ENCODE measurements at regions not wholly inside any gene's neighbourhood (a gene's known extent, or its start where the extent isn't known, plus 50 kb on each side); places are given as distances from the start of the nearest gene placed in this dataset.

DNA sequence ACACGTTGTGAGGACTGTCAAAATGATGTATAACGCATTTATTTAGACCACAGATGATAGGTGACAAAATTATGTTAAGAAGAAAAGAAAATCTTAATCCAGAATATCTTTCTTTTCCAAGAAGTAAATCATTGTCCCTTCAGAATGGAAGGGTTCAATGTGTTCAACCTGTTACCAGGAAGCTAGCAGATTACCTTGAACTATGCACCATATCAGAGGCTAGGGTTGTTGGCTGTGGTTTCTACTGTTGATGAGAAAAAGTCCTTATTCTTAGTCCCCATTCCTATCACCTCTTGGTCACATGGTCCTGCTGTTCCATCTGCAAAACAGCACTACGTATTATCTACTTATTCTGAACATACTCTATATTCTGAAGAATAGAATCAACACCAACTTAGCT lies 339.5 kb upstream of the CADM1 start:
- intact Hi-C loops (cut with DNase I): no loop called here
- no peak for TF ChIP-seq POLR2A (IDR thresholded peaks at IDR 0.05)
- TF ChIP-seq, protein P1, sequence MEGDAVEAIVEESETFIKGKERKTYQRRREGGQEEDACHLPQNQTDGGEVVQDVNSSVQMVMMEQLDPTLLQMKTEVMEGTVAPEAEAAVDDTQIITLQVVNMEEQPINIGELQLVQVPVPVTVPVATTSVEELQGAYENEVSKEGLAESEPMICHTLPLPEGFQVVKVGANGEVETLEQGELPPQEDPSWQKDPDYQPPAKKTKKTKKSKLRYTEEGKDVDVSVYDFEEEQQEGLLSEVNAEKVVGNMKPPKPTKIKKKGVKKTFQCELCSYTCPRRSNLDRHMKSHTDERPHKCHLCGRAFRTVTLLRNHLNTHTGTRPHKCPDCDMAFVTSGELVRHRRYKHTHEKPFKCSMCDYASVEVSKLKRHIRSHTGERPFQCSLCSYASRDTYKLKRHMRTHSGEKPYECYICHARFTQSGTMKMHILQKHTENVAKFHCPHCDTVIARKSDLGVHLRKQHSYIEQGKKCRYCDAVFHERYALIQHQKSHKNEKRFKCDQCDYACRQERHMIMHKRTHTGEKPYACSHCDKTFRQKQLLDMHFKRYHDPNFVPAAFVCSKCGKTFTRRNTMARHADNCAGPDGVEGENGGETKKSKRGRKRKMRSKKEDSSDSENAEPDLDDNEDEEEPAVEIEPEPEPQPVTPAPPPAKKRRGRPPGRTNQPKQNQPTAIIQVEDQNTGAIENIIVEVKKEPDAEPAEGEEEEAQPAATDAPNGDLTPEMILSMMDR (IDR thresholded peaks at IDR 0.05): no peak
- no peaks in the 10 kb centered on the region for H3K4me1 ChIP-seq (replicated peaks in 1 of 2)
- H3K4me3 ChIP-seq: no peak overlapping the region
- H3K9me3 ChIP-seq (replicated peaks in 1 of 3): no peaks in the 10 kb centered on the region
- H3K27me3 ChIP-seq: no peaks in the 10 kb centered on the region
- no peak overlapping the region for H3K27ac ChIP-seq
- no peak for DNase-seq
- H3K36me3 ChIP-seq (replicated peaks in 1 of 2): no peaks in the 10 kb centered on the region
- 65 to 71% (median 69%) methylated on average over 3 of the region's 3 CpGs for WGBS, 4 donors

DNA sequence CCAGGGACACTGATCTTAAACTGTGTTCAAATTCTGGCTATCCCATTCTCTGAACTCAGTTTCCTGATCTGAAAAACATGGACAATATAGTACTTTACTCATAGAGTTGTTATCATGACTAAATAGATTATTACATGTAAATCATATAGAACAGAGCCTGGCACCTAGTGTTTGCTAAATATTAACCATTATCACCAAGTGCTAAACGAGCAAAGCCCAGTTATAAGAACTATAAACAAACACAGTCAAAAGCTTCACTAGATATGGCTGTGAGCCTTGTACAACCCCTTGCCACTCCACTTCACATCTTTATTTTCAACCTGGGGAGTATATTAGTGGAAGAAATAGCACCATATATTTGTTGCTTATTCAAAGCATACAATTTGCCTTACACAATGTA lies 338.9 kb upstream of the CADM1 start:
- no peak for TF ChIP-seq POLR2A (IDR thresholded peaks at IDR 0.05)
- TF ChIP-seq, protein P1 (IDR thresholded peaks at IDR 0.05): no peak
- 69 to 84% (median 77%) methylated on average over 1 of the region's 1 CpG for WGBS, 4 donors
- no peak overlapping the region for H3K27ac ChIP-seq
- DNase-seq: no peak
- no peaks in the 10 kb centered on the region for H3K9me3 ChIP-seq (replicated peaks in 1 of 3)
- intact Hi-C loops (cut with DNase I): no loop called here
- H3K4me3 ChIP-seq: no peak overlapping the region
- no peaks in the 10 kb centered on the region for H3K36me3 ChIP-seq (replicated peaks in 1 of 2)
- no peaks in the 10 kb centered on the region for H3K4me1 ChIP-seq (replicated peaks in 1 of 2)
- H3K27me3 ChIP-seq: no peaks in the 10 kb centered on the region

DNA sequence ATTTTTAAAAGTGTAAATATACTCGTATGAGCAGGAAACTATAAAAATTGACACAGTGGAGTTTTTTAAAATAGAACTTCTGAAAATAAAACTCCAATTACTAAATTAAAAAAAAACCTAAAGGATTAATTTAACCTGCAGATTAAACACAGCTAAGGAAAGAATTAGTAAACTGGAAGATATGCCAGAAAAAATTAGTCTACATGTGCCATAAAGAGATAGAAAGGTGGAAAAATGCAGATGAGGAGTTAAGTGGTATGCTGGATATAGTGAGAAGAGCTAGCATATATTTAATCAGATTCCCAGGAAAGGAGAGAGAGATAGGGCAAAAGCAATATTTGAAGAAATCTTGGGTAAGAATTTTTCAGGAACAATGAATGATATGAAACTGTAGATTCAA lies 315.8 kb upstream of the CADM1 start:
- H3K27ac ChIP-seq: no peak overlapping the region
- H3K4me1 ChIP-seq (replicated peaks in 1 of 2): no peaks in the 10 kb centered on the region
- H3K4me3 ChIP-seq: no peak overlapping the region
- H3K27me3 ChIP-seq: no peaks in the 10 kb centered on the region
- WGBS, 4 donors: 88 to 98% (median 94%) methylated on average over 1 of the region's 1 CpG
- DNase-seq: no peak
- intact Hi-C loops (cut with DNase I): no loop called here
- peaks cover 0 to 11% (median 8%) of the 10 kb centered on the region in 3 donors for H3K9me3 ChIP-seq (replicated peaks in 1 of 3)
- no peaks in the 10 kb centered on the region for H3K36me3 ChIP-seq (replicated peaks in 1 of 2)
- TF ChIP-seq, protein P1 (IDR thresholded peaks at IDR 0.05): no peak
- TF ChIP-seq POLR2A (IDR thresholded peaks at IDR 0.05): no peak

DNA sequence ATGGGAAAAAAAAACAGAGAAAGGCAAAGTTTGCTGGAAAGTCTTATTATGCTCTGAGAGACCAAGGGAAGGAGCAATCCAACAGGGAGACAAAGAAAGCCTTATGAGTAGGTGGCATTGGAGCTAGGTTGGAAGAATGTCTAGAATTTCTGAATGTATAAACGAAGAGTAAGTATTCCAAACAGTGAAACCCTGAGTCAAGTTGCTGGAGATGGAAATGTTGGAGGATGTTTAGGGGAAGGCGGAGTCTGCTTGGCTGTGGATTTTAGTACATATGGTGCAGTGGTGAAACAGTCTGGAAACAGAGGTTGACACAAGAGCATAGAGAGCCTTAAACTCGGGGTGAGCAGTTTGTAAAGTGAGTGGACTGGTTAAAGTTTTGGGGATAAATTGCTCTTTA lies 314.8 kb upstream of the CADM1 start:
- Histone ChIP-seq H3K27ac (no peak overlapping the region), H3K4me1 (replicated peaks in 1 of 2) (no peaks in the 10 kb centered on the region), H3K4me3 (no peak overlapping the region), H3K36me3 (replicated peaks in 1 of 2) (no peaks in the 10 kb centered on the region), H3K9me3 (replicated peaks in 1 of 3) (peaks cover 0 to 11% (median 8%) of the 10 kb centered on the region in 3 donors), H3K27me3 (no peaks in the 10 kb centered on the region)
- WGBS, 4 donors: 86 to 90% (median 86%) methylated on average over 3 of the region's 3 CpGs
- TF ChIP-seq, protein P1 (IDR thresholded peaks at IDR 0.05): no peak
- TF ChIP-seq POLR2A (IDR thresholded peaks at IDR 0.05): no peak
- intact Hi-C loops (cut with DNase I): no loop called here
- DNase-seq: no peak
